ENCODE measurements at regions not wholly inside any gene's neighbourhood (a gene's known extent, or its start where the extent isn't known, plus 50 kb on each side); places are given as distances from the start of the nearest gene placed in this dataset.

DNA sequence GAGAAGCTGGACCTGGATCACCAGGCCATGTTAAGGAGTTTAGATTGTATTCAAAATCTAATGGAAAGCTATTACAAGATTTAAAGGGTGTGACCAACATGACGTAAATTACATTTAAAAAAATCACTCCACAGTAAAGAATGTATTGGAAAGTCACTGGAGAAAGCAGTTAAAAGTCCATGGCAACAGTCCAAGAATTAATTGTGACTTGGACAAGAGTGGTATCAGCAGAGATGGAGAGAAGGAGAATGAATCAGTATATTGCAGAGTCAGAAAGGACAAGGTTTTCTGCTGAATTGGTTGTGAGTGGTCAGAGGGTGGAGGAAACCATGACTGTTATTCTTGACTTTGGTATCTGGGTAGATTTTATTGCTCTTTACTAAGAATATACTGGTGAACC lies 535.1 kb upstream of the SLITRK1 start:
- Histone ChIP-seq H3K36me3 (ENCODE audit: control insufficient read depth in 2 of 2, insufficient read depth in 2 of 2, low read length in 1 of 2) (no peaks in the 10 kb centered on the region), H3K9me3 (replicated peaks; ENCODE audit: control insufficient read depth, insufficient read depth, low read length) (no peaks in the 10 kb centered on the region), H3K27me3 (replicated peaks in 1 of 2; ENCODE audit: control insufficient read depth in 2 of 2, insufficient read depth in 2 of 2, low read length in 1 of 2) (no peaks in the 10 kb centered on the region), H3K79me2 (ENCODE audit: control insufficient read depth, insufficient read depth, low read length) (no peaks in the 10 kb centered on the region), H4K20me1 (ENCODE audit: control insufficient read depth, insufficient read depth) (no peaks in the 10 kb centered on the region), H3K27ac (ENCODE audit: control insufficient read depth, insufficient read depth) (no peak overlapping the region), H3K4me2 (ENCODE audit: control insufficient read depth, insufficient read depth) (no peak overlapping the region), H3K9ac (ENCODE audit: control insufficient read depth, insufficient read depth, low read length) (no peak overlapping the region), H3K4me1 (ENCODE audit: control insufficient read depth, insufficient read depth, low read length) (no peaks in the 10 kb centered on the region), H3K4me3 (no peak overlapping the region), H2AFZ (ENCODE audit: control insufficient read depth, low read depth, low read length) (no peak overlapping the region)
- ATAC-seq (no peak), DNase-seq (ENCODE audit: low read depth, low spot score) (no peak), FAIRE-seq (no peak)
- BruUV-seq (replicated peaks) = no TSS peak
- ChIA-PET CTCF (no interaction called here), POLR2A (no interaction called here), RAD21 (ENCODE audit: unreplicated experiment) (no interaction called here), SMC1A (ENCODE audit: uncharacterized antibody, unreplicated experiment) (no interaction called here)
- intact Hi-C loops (cut with micrococcal nuclease; ENCODE audit: unreplicated experiment) (no loop called here), in situ Hi-C loops (cut with MboI) (no loop called here)
- TF ChIP-seq BCL11A (IDR thresholded peaks at IDR 0.05; ENCODE audit: low read depth, low read length) = no peak
- no peak for TF ChIP-seq BACH1 (IDR thresholded peaks at IDR 0.05; ENCODE audit: borderline replicate concordance)
- TF ChIP-seq NRF1 (conservative IDR thresholded peaks at IDR 0.05; ENCODE audit: low read depth, low read length) = no peak
- TF ChIP-seq LARP7 (IDR thresholded peaks at IDR 0.05) = no peak
- TF ChIP-seq POLR2AphosphoS2 (IDR thresholded peaks at IDR 0.05; ENCODE audit: low read depth, low read length) = no peak
- TF ChIP-seq, protein P1, sequence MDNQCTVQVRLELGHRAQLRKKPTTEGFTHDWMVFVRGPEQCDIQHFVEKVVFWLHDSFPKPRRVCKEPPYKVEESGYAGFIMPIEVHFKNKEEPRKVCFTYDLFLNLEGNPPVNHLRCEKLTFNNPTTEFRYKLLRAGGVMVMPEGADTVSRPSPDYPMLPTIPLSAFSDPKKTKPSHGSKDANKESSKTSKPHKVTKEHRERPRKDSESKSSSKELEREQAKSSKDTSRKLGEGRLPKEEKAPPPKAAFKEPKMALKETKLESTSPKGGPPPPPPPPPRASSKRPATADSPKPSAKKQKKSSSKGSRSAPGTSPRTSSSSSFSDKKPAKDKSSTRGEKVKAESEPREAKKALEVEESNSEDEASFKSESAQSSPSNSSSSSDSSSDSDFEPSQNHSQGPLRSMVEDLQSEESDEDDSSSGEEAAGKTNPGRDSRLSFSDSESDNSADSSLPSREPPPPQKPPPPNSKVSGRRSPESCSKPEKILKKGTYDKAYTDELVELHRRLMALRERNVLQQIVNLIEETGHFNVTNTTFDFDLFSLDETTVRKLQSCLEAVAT (IDR thresholded peaks at IDR 0.05) = no peak
- no peak for TF ChIP-seq ELK1 (IDR thresholded peaks at IDR 0.05; ENCODE audit: low read depth, low read length)
- no peak for TF ChIP-seq SUZ12 (IDR thresholded peaks at IDR 0.05; ENCODE audit: unreplicated experiment)
- TF ChIP-seq RELA (IDR thresholded peaks at IDR 0.05; ENCODE audit: borderline replicate concordance, partially characterized antibody) = no peak
- no peak for TF ChIP-seq RAD21 (IDR thresholded peaks at IDR 0.05; ENCODE audit: insufficient read depth, low read depth, low read length)
- TF ChIP-seq, protein P2, sequence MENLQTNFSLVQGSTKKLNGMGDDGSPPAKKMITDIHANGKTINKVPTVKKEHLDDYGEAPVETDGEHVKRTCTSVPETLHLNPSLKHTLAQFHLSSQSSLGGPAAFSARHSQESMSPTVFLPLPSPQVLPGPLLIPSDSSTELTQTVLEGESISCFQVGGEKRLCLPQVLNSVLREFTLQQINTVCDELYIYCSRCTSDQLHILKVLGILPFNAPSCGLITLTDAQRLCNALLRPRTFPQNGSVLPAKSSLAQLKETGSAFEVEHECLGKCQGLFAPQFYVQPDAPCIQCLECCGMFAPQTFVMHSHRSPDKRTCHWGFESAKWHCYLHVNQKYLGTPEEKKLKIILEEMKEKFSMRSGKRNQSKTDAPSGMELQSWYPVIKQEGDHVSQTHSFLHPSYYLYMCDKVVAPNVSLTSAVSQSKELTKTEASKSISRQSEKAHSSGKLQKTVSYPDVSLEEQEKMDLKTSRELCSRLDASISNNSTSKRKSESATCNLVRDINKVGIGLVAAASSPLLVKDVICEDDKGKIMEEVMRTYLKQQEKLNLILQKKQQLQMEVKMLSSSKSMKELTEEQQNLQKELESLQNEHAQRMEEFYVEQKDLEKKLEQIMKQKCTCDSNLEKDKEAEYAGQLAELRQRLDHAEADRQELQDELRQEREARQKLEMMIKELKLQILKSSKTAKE (IDR thresholded peaks at IDR 0.05; ENCODE audit: low read depth, poor library complexity, severe bottlenecking) = no peak
- no peak for TF ChIP-seq HCFC1 (IDR thresholded peaks at IDR 0.05; ENCODE audit: low read length)
- TF ChIP-seq CHD1 (IDR thresholded peaks at IDR 0.05; ENCODE audit: low read depth, low read length) = no peak
- no peak for TF ChIP-seq IKZF2 (IDR thresholded peaks at IDR 0.05)
- TF ChIP-seq CEBPB (IDR thresholded peaks at IDR 0.05; ENCODE audit: borderline replicate concordance in 1 of 2, low read depth in 2 of 2, low read length in 2 of 2) = no peak
- no peak for TF ChIP-seq MYB (IDR thresholded peaks at IDR 0.05; ENCODE audit: borderline replicate concordance, low read depth, low read length)
- TF ChIP-seq ZNF622 (IDR thresholded peaks at IDR 0.05) = no peak
- 0% methylated on average over 1 of the region's 1 CpG for WGBS (ENCODE audit: insufficient coverage, insufficient replicate concordance, low lambda C conversion rate, missing lambda C conversion rate)
